K562 (cell line): ENCODE measurements at regions not wholly inside any gene's neighbourhood (a gene's known extent, or its start where the extent isn't known, plus 50 kb on each side); places are given as distances from the start of the nearest gene placed in this dataset.

ENCODE experiments used
- ATAC-seq: fragments of 200-7000 bp; cut with Tn5 transposase; 3 replicates; pipeline ENCODE4 v1.9.1; 2020; ENCODE audit warnings: moderate library complexity
- BruUV-seq: library from RNA; stranded (reverse); fragments of 400-500 nt; replicated peaks from 2 replicates; lab custom pipeline; 2021; lab: Mats Ljungman, UMichigan
- CTCF ChIA-PET: fragments of 300-600 bp; formaldehyde crosslinking; extraction: SDS; loops from one replicate; lab custom pipeline; 2021; ENCODE audit warnings: low intra/inter-chr PET ratio; lab: Yijun Ruan, JAX
- POLR2A ChIA-PET: fragments of 300-600, 350-650 bp; sonication (Branson Sonifier 250); formaldehyde crosslinking; extraction: SDS; loops from one replicate; lab custom pipeline; 2021; ENCODE audit warnings: antibody characterized with exemption, inconsistent platforms; lab: Yijun Ruan, JAX
- DNase-seq, 4 experiments: peaks; one replicate each; pipeline versions ENCODE4 v3.0.0 to v3.0.0-alpha.2; 2011 to 2018; ENCODE audit warnings: low spot score in 3 of 4, mixed read lengths in 3 of 4; ENCODE audit errors: extremely low read depth in 1 of 4
- FAIRE-seq: peaks from 2 replicates; lab custom pipeline; 2011; peaks lifted over from hg19 to GRCh38; lab: Jason Lieb, UNC
- H2AFZ ChIP-seq: 2 replicates; pipeline ENCODE4 v1.6.0; 2011; ENCODE audit warnings: low read depth, low read length, control low read depth, inconsistent platforms
- H3K27ac ChIP-seq: fragments of 200-600 bp; 3 replicates; pipeline ENCODE4 v1.8.0; 2011; ENCODE audit warnings: low read depth, mild to moderate bottlenecking, control low read depth, inconsistent platforms, low read length, moderate library complexity, mixed read lengths; ENCODE audit errors: extremely low read depth
- H3K27me3 ChIP-seq, 2 experiments: fragments of 300-600 bp in 1 of 2; 2 replicates in 1 of 2; 3 replicates in 1 of 2; pipeline versions ENCODE4 v1.6.0 to v1.8.0; 2011; ENCODE audit warnings: inconsistent platforms in 2 of 2, low read length in 2 of 2, mild to moderate bottlenecking in 1 of 2, mixed read lengths in 1 of 2, moderate library complexity in 1 of 2; ENCODE audit not compliant: control insufficient read depth in 2 of 2, insufficient read depth in 2 of 2
- H3K36me3 ChIP-seq: fragments of 300-600 bp; 3 replicates; pipeline ENCODE4 v1.8.0; 2011; ENCODE audit warnings: mild to moderate bottlenecking, low read length, inconsistent platforms; ENCODE audit not compliant: control insufficient read depth, insufficient read depth
- H3K4me1 ChIP-seq, 2 experiments: fragments of 200-600 bp in 1 of 2; replicated peaks in 1 of 2; 2 replicates in 1 of 2; 3 replicates in 1 of 2; pipeline versions ENCODE4 v1.5.1 to v1.8.0; 2011; ENCODE audit warnings: inconsistent platforms in 2 of 2, low read length in 2 of 2, mild to moderate bottlenecking in 1 of 2, mixed read lengths in 1 of 2, moderate library complexity in 1 of 2; ENCODE audit not compliant: control insufficient read depth in 2 of 2, insufficient read depth in 2 of 2
- H3K4me2 ChIP-seq: 2 replicates; pipeline ENCODE4 v1.6.1; 2011; ENCODE audit warnings: low read length, control low read depth, inconsistent platforms, mixed read lengths; ENCODE audit not compliant: insufficient read depth
- H3K4me3 ChIP-seq: fragments of 200-600 bp; sonication (generic), shearing (Covaris generic); 2 replicates; pipeline ENCODE4 v1.5.1; 2016; ENCODE audit warnings: control low read depth, inconsistent platforms
- H3K79me2 ChIP-seq: fragments of 200-600 bp; 3 replicates; pipeline ENCODE4 v1.8.0; 2011; ENCODE audit warnings: low read length, inconsistent platforms; ENCODE audit not compliant: control insufficient read depth, insufficient read depth
- H3K9ac ChIP-seq, 2 experiments: 2 replicates each; pipeline versions ENCODE4 v1.6.0 to v1.6.1; 2011; ENCODE audit warnings: low read depth in 2 of 2, low read length in 2 of 2, control low read depth in 1 of 2, inconsistent platforms in 1 of 2, mild to moderate bottlenecking in 1 of 2, mixed read lengths in 1 of 2; ENCODE audit not compliant: insufficient read depth in 1 of 2
- H3K9me1 ChIP-seq: one replicate; pipeline ENCODE4 v1.6.0; 2011; ENCODE audit warnings: inconsistent platforms, mild to moderate bottlenecking, low read length, moderate library complexity; ENCODE audit not compliant: control insufficient read depth, insufficient read depth
- H3K9me3 ChIP-seq: replicated peaks from 2 replicates; pipeline ENCODE4 v1.5.1; 2011; ENCODE audit warnings: low read depth, low read length, inconsistent platforms; ENCODE audit not compliant: control insufficient read depth, insufficient read depth
- H4K20me1 ChIP-seq: replicated peaks from 2 replicates; pipeline ENCODE4 v1.6.1; 2011; ENCODE audit warnings: low read length, inconsistent platforms, mixed read lengths; ENCODE audit not compliant: control insufficient read depth, insufficient read depth
- BRCA1 ChIP-seq, 2 experiments: fragments of 450-650 bp in 1 of 2; sonication (generic) in 1 of 2; formaldehyde crosslinking in 1 of 2; IDR thresholded peaks; 2 replicates each; pipeline versions ENCODE4 v1.5.0 to v1.6.1; 2017 to 2020; ENCODE audit warnings: mild to moderate bottlenecking in 1 of 2, missing genetic modification reagents in 1 of 2
- ELF4 ChIP-seq: fragments of 450-650 bp; formaldehyde crosslinking; IDR thresholded peaks from 2 replicates; pipeline ENCODE4 v1.4.0; 2022; ENCODE audit warnings: missing genetic modification characterization
- ERF ChIP-seq: fragments of 450-650 bp; formaldehyde crosslinking; IDR thresholded peaks from 2 replicates; pipeline ENCODE4 v1.4.0; 2020; ENCODE audit warnings: mild to moderate bottlenecking, mixed read lengths
- HNRNPL ChIP-seq: fragments of 200-400 bp; formaldehyde crosslinking; IDR thresholded peaks from 2 replicates; pipeline ENCODE4 v1.6.1; 2017; ENCODE audit warnings: low read depth, mild to moderate bottlenecking, low read length
- MEF2D ChIP-seq: conservative IDR thresholded peaks from 2 replicates; pipeline ENCODE4 v1.6.1; 2016; ENCODE audit warnings: low read depth, missing genetic modification characterization, missing compliant biosample characterization
- NELFE ChIP-seq: IDR thresholded peaks from 2 replicates; pipeline ENCODE4 v1.6.1; 2011; ENCODE audit warnings: mild to moderate bottlenecking; ENCODE audit not compliant: insufficient read depth, insufficient read length
- NFRKB ChIP-seq: fragments of 450-650 bp; IDR thresholded peaks from 2 replicates; pipeline ENCODE4 v1.6.1; 2016; ENCODE audit warnings: low read depth
- NFXL1 ChIP-seq: fragments of 450-650 bp; formaldehyde crosslinking; IDR thresholded peaks from 2 replicates; pipeline ENCODE4 v1.4.0; 2021; ENCODE audit warnings: mild to moderate bottlenecking
- PHTF2 ChIP-seq: fragments of 250-450 bp; sonication (Bioruptor Pico); IDR thresholded peaks from 2 replicates; pipeline ENCODE4 v1.5.0; 2021; ENCODE audit warnings: mild to moderate bottlenecking
- PML ChIP-seq: IDR thresholded peaks from 2 replicates; pipeline ENCODE4 v1.6.1; 2012; ENCODE audit warnings: low read length, inconsistent platforms
- POLR2A ChIP-seq: fragments of 450-650 bp; conservative IDR thresholded peaks from 2 replicates; pipeline ENCODE4 v1.6.1; 2016
- PTRF ChIP-seq: fragments of 450-650 bp; IDR thresholded peaks from 2 replicates; pipeline ENCODE4 v1.6.1; 2016; ENCODE audit warnings: mild to moderate bottlenecking, missing genetic modification characterization, missing compliant biosample characterization
- RAD21 ChIP-seq, 2 experiments: fragments of 250-450 bp in 1 of 2; fragments of 450-650 bp in 1 of 2; sonication (Bioruptor Pico) in 1 of 2; formaldehyde crosslinking in 1 of 2; IDR thresholded peaks in 1 of 2; conservative IDR thresholded peaks in 1 of 2; 2 replicates each; pipeline versions ENCODE4 v1.4.0 to v1.8.0; 2020 to 2022; ENCODE audit warnings: mild to moderate bottlenecking in 2 of 2, moderate library complexity in 1 of 2
- SIN3A ChIP-seq, 2 experiments: fragments of 150-350 bp in 1 of 2; IDR thresholded peaks; 2 replicates each; pipeline ENCODE4 v1.6.1; 2011 to 2016; ENCODE audit warnings: borderline replicate concordance in 2 of 2, low read depth in 2 of 2, low read length in 2 of 2, mild to moderate bottlenecking in 2 of 2, moderate library complexity in 2 of 2; ENCODE audit not compliant: control insufficient read depth in 1 of 2
- SRSF7 ChIP-seq: fragments of 200-400 bp; formaldehyde crosslinking; optimal IDR thresholded peaks from 2 replicates; pipeline ENCODE3; 2017; ENCODE audit warnings: mild to moderate bottlenecking, low read depth, low read length
- YY1 ChIP-seq, 3 experiments: IDR thresholded peaks; 2 replicates each; pipeline ENCODE4 v1.6.1; 2011; ENCODE audit warnings: low read length in 2 of 3, mild to moderate bottlenecking in 2 of 3, moderate library complexity in 2 of 3, borderline replicate concordance in 1 of 3, control low read depth in 1 of 3, low read depth in 1 of 3; ENCODE audit not compliant: insufficient read depth in 3 of 3, insufficient replicate concordance in 2 of 3, control insufficient read depth in 1 of 3, insufficient read length in 1 of 3; ENCODE audit errors: extremely low read depth in 1 of 3
- ZNF436 ChIP-seq: fragments of 250-450, 450-650 bp; sonication (Bioruptor Pico); formaldehyde crosslinking; IDR thresholded peaks from 2 replicates; pipeline ENCODE4 v1.7.0; 2020; ENCODE audit warnings: mild to moderate bottlenecking
- ZNF444 ChIP-seq: fragments of 250-450 bp; sonication (Bioruptor Pico); IDR thresholded peaks from 2 replicates; pipeline ENCODE4 v1.4.0; 2020; ENCODE audit warnings: mild to moderate bottlenecking, moderate library complexity
- ZNF639 ChIP-seq, 2 experiments: fragments of 200-800 bp in 1 of 2; sonication (Bioruptor generic) in 1 of 2; sonication (generic) in 1 of 2; formaldehyde crosslinking in 1 of 2; IDR thresholded peaks in 1 of 2; conservative IDR thresholded peaks in 1 of 2; 2 replicates each; pipeline versions ENCODE4 v1.5.0 to v1.6.1; 2016 to 2020; ENCODE audit warnings: missing compliant biosample characterization in 1 of 2, missing genetic modification characterization in 1 of 2, missing genetic modification reagents in 1 of 2
- ZNF77 ChIP-seq: fragments of 250-450 bp; sonication (Bioruptor Pico); IDR thresholded peaks from 2 replicates; pipeline ENCODE4 v1.5.0; 2020
- WGBS: fragments of 100-300 bp; shearing (Covaris generic); methylation state at CpG from one replicate; pipeline ENCODE4 v1.1.6; 2016; ENCODE audit warnings: low coverage, mixed read lengths; ENCODE audit not compliant: insufficient coverage; ENCODE audit errors: missing lambda C conversion rate; 5-methylcytosine and 5-hydroxymethylcytosine counted together
- in situ Hi-C: fragments of 300-500 bp; cut with MboI; formaldehyde crosslinking; loops from 4 replicates; pipeline ENCODE4 v1.15.0; 2018; ENCODE audit warnings: inconsistent platforms, mixed read lengths
- intact Hi-C: fragments of 100-400 bp; cut with micrococcal nuclease; formaldehyde crosslinking; loops from 2 replicates; pipeline ENCODE4 v1.14.2; 2022

GRCh38 chr19:28608292-28608691 lies 604.7 kb downstream of the UQCRFS1 start (continued):
- TF ChIP-seq SRSF7 (no peak), POLR2A (peak; percentile 35), PML (peak; percentile 30; the same call in 1 of the 2 replicates), ZNF436 (CRISPR knock-in tag) (0 out of 2 replicates have a peak, but pooled peaks have one; percentile 2), HNRNPL (0 out of 2 replicates have a peak, but pooled peaks have one; percentile 4), NFXL1 (CRISPR knock-in tag) (no peak), SIN3A (IDR thresholded peaks at IDR 0.05; ENCODE audit: borderline replicate concordance in 2 of 2, control insufficient read depth in 1 of 2, low read depth in 2 of 2, low read length in 2 of 2) (0 out of 4 replicates have a peak, but pooled peaks of 1 of the 2 experiments have one; percentile 12), ZNF444 (CRISPR knock-in tag) (0 out of 2 replicates have a peak, but pooled peaks have one; percentile 8), RAD21 (CRISPR knock-in tag; conservative IDR thresholded peaks at IDR 0.05 in 1 of 2, IDR thresholded peaks at IDR 0.05 in 1 of 2) (0 out of 4 replicates have a peak, but pooled peaks of 1 of the 2 experiments have one; percentile 5)

- H3K27me3 ChIP-seq = no peaks in the 10 kb centered on the region
- BruUV-seq = TSS peak; percentile 59
- peak overlapping the region; percentile 98 for H3K4me2 ChIP-seq
- ATAC-seq = peak; percentile 19
- CTCF ChIA-PET = no interaction called here
- no peaks in the 10 kb centered on the region for H3K9me1 ChIP-seq
- intact Hi-C loops = loop anchor here (2.0 kb wide), 2 partner anchors 64 to 72 kb away; no protein-coding TSS in a partner anchor
- FAIRE-seq = no peak
- no peaks in the 10 kb centered on the region for H4K20me1 ChIP-seq
- H3K36me3 ChIP-seq = peaks cover 55% of the 10 kb centered on the region
- H3K27ac ChIP-seq = peak overlapping the region; percentile 99
- DNase-seq = peak in 2 of 4 experiments; percentile 40 to 45
- H3K9me3 ChIP-seq = peaks cover 19% of the 10 kb centered on the region
- in situ Hi-C loops = loop anchor here (5.0 kb wide), 1 partner anchor 65 kb away; no protein-coding TSS in a partner anchor
- POLR2A ChIA-PET = interaction anchor here (0.7 to 7.2 kb wide), 18 partner anchors 8 to 127 kb away, joined by 3 to 81 read pairs (median 6); no protein-coding TSS in a partner anchor
- WGBS = under 1% methylated on average over 13 of the region's 14 CpGs
- H3K4me1 ChIP-seq = peaks cover 15 to 39% of the 10 kb centered on the region in 2 experiments
- peak overlapping the region; percentile 96 to 98 for H3K9ac ChIP-seq
- peaks cover 97% of the 10 kb centered on the region for H3K79me2 ChIP-seq
- H3K4me3 ChIP-seq = peak overlapping the region; percentile 86
- no peak overlapping the region for H2AFZ ChIP-seq
- TF ChIP-seq BRCA1 (IDR thresholded peaks at IDR 0.05) = no peak
- no peak for TF ChIP-seq BRCA1 (CRISPR knock-in tag; IDR thresholded peaks at IDR 0.05)
- TF ChIP-seq MEF2D = no peak
- no peak for TF ChIP-seq ERF (CRISPR knock-in tag)
- TF ChIP-seq PTRF = peak; percentile 29; the same call in 1 of the 2 replicates
- peak; percentile 51 for TF ChIP-seq ZNF77 (CRISPR knock-in tag)
- no peak for TF ChIP-seq NELFE
- no peak for TF ChIP-seq ZNF639 (CRISPR knock-in tag; conservative IDR thresholded peaks at IDR 0.05 in 1 of 2, IDR thresholded peaks at IDR 0.05 in 1 of 2)
- 0 out of 2 replicates have a peak, but pooled peaks have one; percentile 20 for TF ChIP-seq PHTF2 (CRISPR knock-in tag)
- peak; percentile 90 for TF ChIP-seq NFRKB
- peak; percentile 76; the same call in 1 of the 2 replicates for TF ChIP-seq ELF4 (CRISPR knock-in tag)
- peak in 1 of 3 experiments; percentile 4 for TF ChIP-seq YY1 (IDR thresholded peaks at IDR 0.05; ENCODE audit: borderline replicate concordance in 1 of 3, control insufficient read depth in 1 of 3, extremely low read depth in 1 of 3, insufficient read depth in 3 of 3, insufficient read length in 1 of 3, insufficient replicate concordance in 2 of 3, low read depth in 1 of 3, low read length in 2 of 3)
Measured at GRCh38 chr19:28607066-28607583, 605.8 kb downstream of the UQCRFS1 start.
